Uterus (tissue), 2 donors: ENCODE measurements at regions not wholly inside any gene's neighbourhood (a gene's known extent, or its start where the extent isn't known, plus 50 kb on each side); places are given as distances from the start of the nearest gene placed in this dataset.

ENCODE experiments used
- CTCF ChIP-seq, 4 experiments: fragments of 200-600 bp in 2 of 4; fragments of 450-650 bp in 2 of 4; sonication (generic) in 2 of 4; IDR thresholded peaks; one replicate each; pipeline ENCODE4 v1.5.1; 2016 to 2019; ENCODE audit warnings: antibody characterized with exemption in 4 of 4, mild to moderate bottlenecking in 2 of 4, moderate library complexity in 1 of 4
- POLR2A ChIP-seq, 2 donors: fragments of 450-650 bp; IDR thresholded peaks; one replicate each; pipeline ENCODE4 v1.6.1; 2016; ENCODE audit warnings: antibody characterized with exemption in 2 of 2, mild to moderate bottlenecking in 1 of 2, moderate library complexity in 1 of 2

GRCh38 chr12:24055747-24056146, 106.3 kb upstream of the SOX5 start:
- TF ChIP-seq POLR2A (IDR thresholded peaks at IDR 0.05) (no peak), CTCF (IDR thresholded peaks at IDR 0.05) (no peak)
